ENCODE measurements at regions not wholly inside any gene's neighbourhood (a gene's known extent, or its start where the extent isn't known, plus 50 kb on each side); places are given as distances from the start of the nearest gene placed in this dataset. TPM values are rescaled to one million over a fixed set of nuclear protein-coding genes. Genes with fewer than 3 reads are reported as not detected.

DNA sequence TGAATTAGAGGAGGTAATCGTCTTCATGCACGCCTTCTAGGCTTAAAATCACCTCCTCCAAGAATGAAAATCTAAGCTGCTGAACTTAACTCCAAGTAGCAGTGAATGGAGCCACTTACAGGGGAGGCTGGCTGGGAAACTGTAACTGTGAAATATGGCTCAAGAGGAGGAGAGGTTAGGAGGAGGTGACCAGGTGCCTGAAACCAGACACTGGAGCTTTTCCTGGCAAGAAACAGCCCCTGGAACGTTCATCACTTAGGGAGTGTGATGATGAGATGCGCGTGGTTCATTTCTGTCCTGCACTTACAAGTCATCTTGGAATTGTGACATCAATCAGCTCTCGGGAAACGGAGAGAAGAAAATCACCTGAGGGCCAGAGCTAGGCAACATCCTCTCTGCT, 62.3 kb upstream of the TMEM132C start:
- TF ChIP-seq, protein P1, sequence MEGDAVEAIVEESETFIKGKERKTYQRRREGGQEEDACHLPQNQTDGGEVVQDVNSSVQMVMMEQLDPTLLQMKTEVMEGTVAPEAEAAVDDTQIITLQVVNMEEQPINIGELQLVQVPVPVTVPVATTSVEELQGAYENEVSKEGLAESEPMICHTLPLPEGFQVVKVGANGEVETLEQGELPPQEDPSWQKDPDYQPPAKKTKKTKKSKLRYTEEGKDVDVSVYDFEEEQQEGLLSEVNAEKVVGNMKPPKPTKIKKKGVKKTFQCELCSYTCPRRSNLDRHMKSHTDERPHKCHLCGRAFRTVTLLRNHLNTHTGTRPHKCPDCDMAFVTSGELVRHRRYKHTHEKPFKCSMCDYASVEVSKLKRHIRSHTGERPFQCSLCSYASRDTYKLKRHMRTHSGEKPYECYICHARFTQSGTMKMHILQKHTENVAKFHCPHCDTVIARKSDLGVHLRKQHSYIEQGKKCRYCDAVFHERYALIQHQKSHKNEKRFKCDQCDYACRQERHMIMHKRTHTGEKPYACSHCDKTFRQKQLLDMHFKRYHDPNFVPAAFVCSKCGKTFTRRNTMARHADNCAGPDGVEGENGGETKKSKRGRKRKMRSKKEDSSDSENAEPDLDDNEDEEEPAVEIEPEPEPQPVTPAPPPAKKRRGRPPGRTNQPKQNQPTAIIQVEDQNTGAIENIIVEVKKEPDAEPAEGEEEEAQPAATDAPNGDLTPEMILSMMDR (IDR thresholded peaks at IDR 0.05; ENCODE audit: low read depth, low read length), result no peak
- Histone ChIP-seq H3K27me3 (ENCODE audit: control insufficient read depth, insufficient read depth, low read length) (no peaks in the 10 kb centered on the region), H3K9me3 (ENCODE audit: control insufficient read depth, insufficient read depth, low read length) (peaks cover 38% of the 10 kb centered on the region), H3K4me3 (ENCODE audit: low read depth, low read length) (no peak overlapping the region), H3K27ac (ENCODE audit: low read depth, low read length) (no peak overlapping the region)
- DNase-seq (ENCODE audit: low read depth, low spot score), result no peak
- POLR2A ChIA-PET, result no interaction called here
- CTCF ChIA-PET, result no interaction called here

DNA sequence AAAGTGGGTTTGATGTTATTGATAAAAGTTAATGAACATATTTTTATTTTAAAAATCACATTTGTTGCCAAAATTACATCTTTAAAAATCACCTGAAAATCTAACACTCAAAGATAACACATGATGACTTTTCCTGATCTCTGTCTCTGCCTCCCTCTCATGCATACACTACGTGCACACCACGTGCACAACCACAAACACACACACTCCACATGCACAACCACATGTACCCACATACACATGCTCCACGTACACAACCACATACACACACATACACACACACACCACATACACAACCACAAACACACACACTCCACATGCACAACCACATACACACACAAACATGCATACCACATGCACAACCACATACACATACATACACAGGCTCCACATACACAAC, 61.8 kb upstream of the TMEM132C start:
- CTCF ChIA-PET, result no interaction called here
- peaks cover 39% of the 10 kb centered on the region for H3K9me3 ChIP-seq (ENCODE audit: control insufficient read depth, insufficient read depth, low read length)
- TF ChIP-seq, protein P1 (IDR thresholded peaks at IDR 0.05; ENCODE audit: low read depth, low read length), result no peak

DNA sequence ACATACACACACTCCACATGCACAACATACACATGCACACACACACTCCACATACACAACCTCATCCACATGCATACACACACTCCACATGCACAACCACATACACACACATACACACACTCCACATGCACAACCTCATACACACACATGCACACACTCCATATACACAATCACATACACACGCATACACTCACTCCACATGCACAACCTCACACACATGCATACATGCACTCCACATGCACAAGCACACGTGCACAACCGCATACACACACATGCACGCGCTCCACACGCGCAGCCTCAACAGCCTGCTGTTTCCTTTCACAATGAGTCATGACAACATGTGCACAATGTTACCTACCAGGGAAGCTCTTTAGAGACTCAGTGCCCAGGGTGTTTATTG, 61.2 kb upstream of the TMEM132C start:
- DNase-seq (ENCODE audit: low read depth, low spot score), result no peak
- Histone ChIP-seq H3K9me3 (ENCODE audit: control insufficient read depth, insufficient read depth, low read length) (peaks cover 39% of the 10 kb centered on the region), H3K27ac (ENCODE audit: low read depth, low read length) (no peak overlapping the region), H3K27me3 (ENCODE audit: control insufficient read depth, insufficient read depth, low read length) (no peaks in the 10 kb centered on the region), H3K4me3 (ENCODE audit: low read depth, low read length) (no peak overlapping the region)
- TF ChIP-seq, protein P1 (IDR thresholded peaks at IDR 0.05; ENCODE audit: low read depth, low read length), result no peak
- ChIA-PET CTCF (no interaction called here), POLR2A (no interaction called here)

More for the DNA sequence above, 61.8 kb upstream of the TMEM132C start:
- no peak for DNase-seq (ENCODE audit: low read depth, low spot score)
- H3K27me3 ChIP-seq (ENCODE audit: control insufficient read depth, insufficient read depth, low read length), result no peaks in the 10 kb centered on the region
- no peak overlapping the region for H3K4me3 ChIP-seq (ENCODE audit: low read depth, low read length)
- H3K27ac ChIP-seq (ENCODE audit: low read depth, low read length), result no peak overlapping the region
- POLR2A ChIA-PET, result no interaction called here

Small RNA genes lying in the stretch of these regions (small RNA-seq; reads per million reads assigned to genes)
- gene AC006065.2 (ENCODE audit: insufficient read length, low read depth) (not detected), gene AC073913.2 (ENCODE audit: insufficient read length, low read depth) (not detected), gene HSPE1P20 (ENCODE audit: insufficient read length, low read depth) (not detected), gene RF00019 (ENCODE audit: insufficient read length, low read depth) (not detected), gene RNU1-104P (ENCODE audit: insufficient read length, low read depth) (not detected)
